HG03097 (cell line): ENCODE measurements at regions not wholly inside any gene's neighbourhood (a gene's known extent, or its start where the extent isn't known, plus 50 kb on each side); places are given as distances from the start of the nearest gene placed in this dataset.
"Not testable (repeated sequence)": the region's sequence is repeated elsewhere in the genome, so short reads cannot be mapped to it uniquely, and the experiment has no call there.

ENCODE experiments used
- ATAC-seq: cut with Tn5 transposase; IDR thresholded peaks from one replicate; pipeline ENCODE4 v1.9.1; 2021; ENCODE audit not compliant: unreplicated experiment, low FRiP score

- not testable (repeated sequence) for ATAC-seq
Measured at GRCh38 chr6:86872810-86873209, 64.5 kb upstream of the HTR1E start.

- no peak for ATAC-seq
Measured at GRCh38 chr6:86871681-86872080, 65.6 kb upstream of the HTR1E start.

- no peak for ATAC-seq
Measured at GRCh38 chr6:86869500-86869899, 67.8 kb upstream of the HTR1E start.

GRCh38 chr6:86859513-86859912, 77.8 kb upstream of the HTR1E start:
- ATAC-seq, result no peak

- ATAC-seq, result no peak
Measured at GRCh38 chr6:86858970-86859369, 78.4 kb upstream of the HTR1E start.

- ATAC-seq, result no peak
Measured at GRCh38 chr6:86857783-86858182, 79.5 kb upstream of the HTR1E start.

- peak; percentile 68 for ATAC-seq
Measured at GRCh38 chr6:86856937-86857563, 80.3 kb upstream of the HTR1E start.

- no peak for ATAC-seq
Measured at GRCh38 chr6:86856379-86856778, 80.9 kb upstream of the HTR1E start.

GRCh38 chr6:86848986-86849385, 88.3 kb upstream of the HTR1E start:
- no peak for ATAC-seq

GRCh38 chr6:86832686-86833085, 104.6 kb upstream of the HTR1E start:
- no peak for ATAC-seq

GRCh38 chr6:86825436-86825835, 111.9 kb upstream of the HTR1E start:
- no peak for ATAC-seq

- ATAC-seq, result no peak
Measured at GRCh38 chr6:86822747-86823146, 114.6 kb upstream of the HTR1E start.

- ATAC-seq, result no peak
Measured at GRCh38 chr6:86820750-86821149, 116.6 kb upstream of the HTR1E start.

GRCh38 chr6:86793649-86794048, 143.7 kb upstream of the HTR1E start:
- no peak for ATAC-seq

- ATAC-seq, result no peak
Measured at GRCh38 chr6:86791476-86791875, 145.9 kb upstream of the HTR1E start.

GRCh38 chr6:86789779-86790411, 147.4 kb upstream of the HTR1E start:
- no peak for ATAC-seq

- no peak for ATAC-seq
Measured at GRCh38 chr6:86782328-86782727, 155.0 kb upstream of the HTR1E start.

GRCh38 chr6:86780923-86781322, 156.4 kb upstream of the HTR1E start:
- no peak for ATAC-seq

GRCh38 chr6:86775893-86776292, 161.4 kb upstream of the HTR1E start:
- ATAC-seq, result no peak

- no peak for ATAC-seq
Measured at GRCh38 chr6:86765211-86765610, 172.1 kb upstream of the HTR1E start.

GRCh38 chr6:86759953-86760352, 177.4 kb upstream of the HTR1E start:
- not testable (repeated sequence) for ATAC-seq

- no peak for ATAC-seq
Measured at GRCh38 chr6:86756640-86757229, 180.6 kb upstream of the HTR1E start.
